COR-L47 (cell line): ENCODE measurements at regions not wholly inside any gene's neighbourhood (a gene's known extent, or its start where the extent isn't known, plus 50 kb on each side); places are given as distances from the start of the nearest gene placed in this dataset.

Experiments
- DNase-seq: peaks from one replicate; lab custom pipeline; 2025; lab: John Stamatoyannopoulos, UW

DNA sequence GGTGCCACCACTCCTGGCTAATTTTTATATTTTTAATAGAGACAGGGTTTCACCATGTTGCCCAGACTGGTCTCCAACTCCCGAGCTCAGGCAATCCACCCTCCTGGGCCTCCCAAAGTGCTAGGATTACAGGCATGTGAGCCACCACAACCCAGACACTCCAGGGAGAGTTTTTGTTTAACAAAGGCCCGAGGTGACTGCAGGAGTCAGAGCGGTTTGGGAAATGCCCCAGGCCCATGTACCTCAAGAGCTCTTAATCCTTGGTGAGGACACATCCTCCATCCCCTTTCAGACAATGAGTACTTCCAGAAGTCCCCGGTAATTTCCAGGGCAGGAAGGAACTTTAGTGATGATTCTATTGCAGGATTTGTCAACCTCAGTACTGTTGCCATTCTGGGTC, 176.0 kb downstream of the ESRRB start:
- no peak for DNase-seq

DNA sequence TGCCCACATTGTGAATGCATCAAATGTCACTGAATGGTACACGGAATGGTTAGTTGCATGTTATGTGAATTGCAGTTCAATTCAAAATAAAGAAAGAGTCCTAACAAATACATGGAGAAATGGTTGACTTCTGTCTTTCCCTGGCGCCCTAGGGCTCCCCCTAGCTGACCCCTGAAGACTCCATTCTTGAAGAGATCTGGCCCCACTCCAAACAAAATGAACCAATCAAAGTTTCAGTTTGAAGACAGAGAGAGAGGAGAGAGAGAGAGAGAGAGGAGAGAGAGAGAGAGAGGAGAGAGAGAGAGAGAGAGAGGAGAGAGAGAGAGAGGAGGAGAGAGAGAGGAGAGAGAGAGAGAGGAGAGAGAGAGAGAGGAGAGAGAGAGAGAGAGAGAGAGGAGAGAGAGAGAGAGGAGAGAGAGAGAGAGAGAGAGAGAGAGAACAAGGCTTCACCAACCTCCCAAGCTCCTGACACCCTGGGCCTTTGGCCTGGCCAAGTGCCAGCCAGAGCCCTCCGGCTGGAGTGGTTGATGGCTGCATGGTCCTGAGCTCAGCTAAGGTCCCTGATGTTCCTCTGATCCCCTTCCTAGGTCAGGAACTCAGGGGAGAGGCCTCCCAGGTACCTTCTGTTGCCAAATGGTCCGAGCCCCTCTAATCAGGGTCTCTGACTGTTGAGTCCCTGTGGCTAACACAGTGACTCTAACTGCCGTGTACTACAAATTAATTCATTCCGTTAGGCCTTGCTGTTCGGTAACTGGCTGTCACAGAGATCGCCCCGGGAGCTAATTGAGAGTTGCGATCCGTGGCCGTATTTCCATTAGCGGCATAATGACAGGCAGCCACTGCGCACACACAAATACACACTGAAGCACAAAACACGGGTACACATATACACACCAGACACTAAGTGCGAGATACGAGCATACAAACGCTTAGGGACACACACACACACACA, 188.8 kb downstream of the ESRRB start:
- DNase-seq = no peak

- no peak for DNase-seq
These were observed 190.5 kb downstream of the ESRRB start for GRCh38 chr14:76566439-76566838.

- DNase-seq = no peak
These were observed 186.7 kb upstream of the VASH1 start for GRCh38 chr14:76574416-76575095.

GRCh38 chr14:76575108-76575507, 186.2 kb upstream of the VASH1 start:
- DNase-seq = no peak

DNA sequence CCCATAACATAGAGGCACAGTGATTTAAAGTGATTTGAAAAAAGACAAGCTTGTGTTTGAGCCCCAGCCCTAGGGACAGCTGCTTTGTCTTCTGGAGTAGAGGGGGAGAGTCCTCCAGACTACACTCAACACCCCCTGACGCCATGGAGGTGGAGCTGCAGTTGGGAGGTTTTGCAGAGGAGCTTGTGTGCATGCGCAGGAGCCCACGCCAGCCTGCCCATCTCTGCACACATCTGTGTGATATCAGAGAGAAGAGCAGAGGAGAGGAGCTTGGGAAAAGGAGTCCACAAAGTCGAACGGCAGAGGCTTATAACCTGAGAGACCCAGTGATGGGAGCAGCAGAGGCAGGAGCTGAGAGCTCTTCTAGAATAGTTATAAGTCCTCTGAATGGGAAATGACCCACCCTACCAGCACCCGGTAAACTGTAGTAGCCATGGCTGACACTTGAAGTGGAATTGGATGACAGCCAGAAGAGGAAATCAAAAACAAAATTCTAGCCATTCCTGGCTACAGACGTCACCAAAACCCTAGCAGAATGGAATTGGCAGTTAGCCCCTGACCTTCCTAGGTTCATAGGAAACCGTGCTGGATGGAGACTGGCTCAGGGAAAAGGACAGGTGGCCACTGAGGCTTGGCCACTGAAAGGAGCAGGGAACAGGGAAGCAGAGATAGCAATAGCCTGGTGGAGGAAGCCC, 185.1 kb upstream of the VASH1 start:
- DNase-seq = no peak

GRCh38 chr14:76577090-76577489, 184.2 kb upstream of the VASH1 start:
- DNase-seq = no peak

DNA sequence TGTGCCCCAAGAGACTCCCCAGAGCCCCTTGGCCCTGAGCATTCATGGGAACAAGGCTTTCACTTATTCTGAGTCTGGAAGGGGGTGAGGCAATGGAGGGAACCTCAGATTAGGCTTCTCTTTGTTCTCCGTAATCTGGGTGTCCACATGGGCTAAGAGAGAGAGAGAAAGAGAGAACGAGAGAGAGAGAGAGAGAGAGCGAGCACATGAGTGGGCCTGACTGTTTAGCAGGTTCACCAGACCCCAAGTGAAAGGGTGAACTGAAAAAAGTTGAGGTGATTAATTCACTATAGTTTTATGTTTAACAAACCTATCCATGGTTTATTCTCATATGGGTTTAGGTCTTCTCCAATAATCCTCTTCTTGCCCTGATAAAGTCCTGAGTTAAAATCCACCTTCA, 183.4 kb upstream of the VASH1 start:
- no peak for DNase-seq

- DNase-seq = no peak
These were observed 180.9 kb upstream of the VASH1 start for GRCh38 chr14:76580399-76580798.

DNA sequence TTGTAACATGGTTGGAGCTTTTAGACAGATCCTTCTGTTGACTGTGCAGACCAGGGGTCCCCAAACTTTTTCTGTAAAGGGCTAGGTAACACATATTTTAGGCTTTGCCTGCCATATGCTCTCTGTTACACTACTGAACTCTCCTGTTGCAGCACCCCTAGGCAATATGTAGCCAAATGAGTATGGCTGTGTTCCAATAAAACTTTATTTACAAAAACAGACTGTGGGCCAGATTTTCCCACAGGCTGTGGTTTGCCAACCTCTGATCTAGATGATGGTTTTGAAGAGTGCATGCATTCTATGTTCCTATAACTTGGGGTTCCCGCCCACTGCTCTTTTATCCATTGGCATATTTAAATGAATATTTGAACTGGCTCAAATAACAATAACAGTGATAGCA, 180.3 kb upstream of the VASH1 start:
- no peak for DNase-seq

GRCh38 chr14:76581592-76581991, 179.7 kb upstream of the VASH1 start:
- DNase-seq = no peak

DNA sequence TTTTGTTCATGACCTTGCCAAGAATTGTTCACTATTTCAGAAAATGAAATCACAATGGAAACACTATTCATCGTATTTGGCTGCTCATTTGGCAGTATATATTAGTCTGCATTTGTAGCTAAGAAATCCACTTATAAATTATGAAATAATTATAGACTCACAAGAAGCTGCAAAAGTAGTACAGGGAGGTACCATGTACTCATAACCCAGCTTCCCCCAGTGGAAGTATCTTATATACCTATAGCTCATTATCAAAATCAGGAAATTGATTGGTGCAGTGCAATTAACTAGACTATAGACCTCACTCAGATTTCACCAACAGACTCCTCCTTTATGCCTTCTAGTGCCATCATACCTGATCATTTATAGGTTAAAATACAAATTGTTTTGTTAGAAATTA, 178.8 kb upstream of the VASH1 start:
- no peak for DNase-seq

GRCh38 chr14:76583174-76583573, 178.1 kb upstream of the VASH1 start:
- DNase-seq = no peak

- no peak for DNase-seq
These were observed 177.5 kb upstream of the VASH1 start for GRCh38 chr14:76583805-76584204.

- peak; percentile 59 for DNase-seq
These were observed 177.0 kb upstream of the VASH1 start for GRCh38 chr14:76584271-76584702.

GRCh38 chr14:76585616-76586015, 175.7 kb upstream of the VASH1 start:
- no peak for DNase-seq

DNA sequence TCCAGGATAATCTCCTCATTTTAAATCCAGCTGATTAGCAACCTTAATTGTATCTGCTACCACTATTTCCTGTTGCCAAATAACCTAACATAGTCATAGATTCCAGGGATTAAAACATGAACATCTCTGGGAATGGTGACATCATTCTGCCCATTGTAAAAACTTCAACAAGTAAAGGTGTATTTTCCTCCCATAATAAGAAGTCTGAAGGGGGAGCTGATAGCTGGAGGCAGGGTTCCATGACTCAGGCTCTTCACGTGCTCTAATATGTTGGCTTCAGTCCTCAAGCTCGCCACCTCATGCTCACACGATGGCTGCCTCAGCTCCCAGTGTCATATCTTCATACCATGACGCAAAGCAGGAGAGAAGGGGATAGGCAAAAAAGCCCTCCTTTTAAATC, 172.0 kb upstream of the VASH1 start:
- DNase-seq = no peak

- DNase-seq = no peak
These were observed 170.0 kb upstream of the VASH1 start for GRCh38 chr14:76591266-76591665.

GRCh38 chr14:76595266-76595665, 166.0 kb upstream of the VASH1 start:
- DNase-seq = no peak

DNA sequence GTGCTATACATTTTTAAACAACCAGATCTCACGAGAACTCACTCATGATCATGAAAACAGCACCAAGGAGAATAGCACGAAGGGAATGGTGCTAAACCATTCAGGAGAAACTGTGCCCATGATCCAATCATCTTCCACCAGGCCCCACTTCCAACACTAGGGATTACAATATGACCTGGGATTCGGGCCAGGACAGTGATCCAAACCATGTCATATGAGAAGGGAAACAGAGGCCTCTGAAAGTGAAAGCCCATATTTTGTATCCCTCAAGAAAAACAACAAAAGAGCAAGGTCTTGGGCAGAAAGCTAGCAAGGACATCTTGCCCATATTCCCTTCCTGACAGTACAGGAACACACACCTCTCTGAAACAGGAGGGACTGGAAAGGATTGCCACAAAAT, 163.9 kb upstream of the VASH1 start:
- DNase-seq = no peak

- no peak for DNase-seq
These were observed 162.1 kb upstream of the VASH1 start for GRCh38 chr14:76599141-76599540.

DNA sequence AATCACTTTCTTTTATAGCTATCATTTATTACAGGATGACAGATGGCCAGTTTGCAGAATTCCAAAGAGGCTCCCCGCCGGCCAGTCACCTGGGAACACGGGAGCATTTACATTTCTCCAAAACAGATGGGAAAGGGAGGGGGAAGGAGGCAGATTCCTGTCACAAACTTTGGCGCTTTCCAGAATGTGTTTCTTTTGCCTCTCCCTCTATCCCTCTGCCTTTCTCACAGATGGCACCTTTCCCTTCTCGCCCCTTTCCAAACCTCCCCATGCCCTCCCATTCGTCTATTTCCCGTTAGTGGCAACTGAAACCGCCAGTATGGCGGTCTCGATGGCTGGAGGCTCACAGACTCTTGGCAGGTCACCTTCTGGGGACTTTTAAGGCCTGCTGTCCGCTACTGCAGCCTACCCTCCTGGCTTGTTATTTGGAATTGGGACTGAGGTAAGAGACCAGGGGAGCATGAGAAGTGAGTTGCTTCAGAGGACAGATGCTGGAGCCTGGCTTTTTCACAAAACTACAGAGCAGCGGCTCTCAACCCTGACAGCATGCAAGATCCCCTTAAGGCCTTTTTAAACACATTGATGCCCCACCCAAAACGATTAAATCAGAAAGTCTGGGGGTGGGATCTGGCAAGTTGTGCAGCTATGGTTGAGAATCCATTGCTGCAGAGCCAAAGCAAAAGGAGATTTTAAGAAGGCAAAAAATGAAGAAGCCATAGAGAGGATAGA, 161.5 kb upstream of the VASH1 start:
- DNase-seq = no peak
